Neural cell (in vitro differentiated cells): ENCODE measurements at regions not wholly inside any gene's neighbourhood (a gene's known extent, or its start where the extent isn't known, plus 50 kb on each side); places are given as distances from the start of the nearest gene placed in this dataset.
A peak's percentile ranks its signal among the peaks of the same experiment; 100 is the strongest.

Experiments used
- H2AFZ ChIP-seq: fragments of 200-600, 300-800 bp; sonication (generic), shearing (Covaris generic); 2 replicates; pipeline ENCODE4 v1.6.0; 2014; ENCODE audit warnings: low read depth, mild to moderate bottlenecking, antibody characterized with exemption, low read length, moderate library complexity
- H3F3A ChIP-seq: fragments of 200-600 bp; shearing (Covaris generic); 2 replicates; pipeline ENCODE4 v1.6.1; 2016; ENCODE audit warnings: mild to moderate bottlenecking, moderate library complexity, mixed read lengths, antibody characterized with exemption, low read length; ENCODE audit not compliant: insufficient read depth, poor library complexity, severe bottlenecking
- H3K27ac ChIP-seq: fragments of 200-600, 300-800 bp; sonication (generic), shearing (Covaris generic); 2 replicates; pipeline ENCODE4 v1.5.1; 2014; ENCODE audit warnings: mild to moderate bottlenecking, low read length, moderate library complexity
- H3K27me3 ChIP-seq: fragments of 300-800, 200-600 bp; sonication (generic), shearing (Covaris generic); 2 replicates; pipeline ENCODE4 v1.6.0; 2014; ENCODE audit warnings: mild to moderate bottlenecking, low read depth, low read length, moderate library complexity; ENCODE audit not compliant: insufficient read depth
- H3K36me3 ChIP-seq: fragments of 300-800, 200-600 bp; sonication (generic), shearing (Covaris generic); 2 replicates; pipeline ENCODE4 v1.5.1; 2014; ENCODE audit warnings: mild to moderate bottlenecking, antibody characterized with exemption, low read length, moderate library complexity; ENCODE audit not compliant: insufficient read depth
- H3K4me2 ChIP-seq: fragments of 300-800, 200-600 bp; sonication (generic), shearing (Covaris generic); 2 replicates; pipeline ENCODE4 v1.6.0; 2014; ENCODE audit warnings: mild to moderate bottlenecking, low read length
- H3K4me3 ChIP-seq: fragments of 300-800, 200-600 bp; sonication (generic), shearing (Covaris generic); 2 replicates; pipeline ENCODE4 v1.5.1; 2014; ENCODE audit warnings: mild to moderate bottlenecking, low read length, moderate library complexity
- H3K79me2 ChIP-seq: fragments of 200-600 bp; shearing (Covaris generic); replicated peaks from 2 replicates; pipeline ENCODE4 v1.6.0; 2014; ENCODE audit warnings: mild to moderate bottlenecking, low read length, moderate library complexity; ENCODE audit not compliant: insufficient read depth
- H3K9ac ChIP-seq: fragments of 300-800, 200-600 bp; sonication (generic), shearing (Covaris generic); 2 replicates; pipeline ENCODE4 v1.6.1; 2016; ENCODE audit warnings: mild to moderate bottlenecking, low read length, mixed read lengths
- H3K9me2 ChIP-seq: fragments of 200-600 bp; shearing (Covaris generic); 2 replicates; pipeline ENCODE4 v1.6.1; 2016; ENCODE audit warnings: mild to moderate bottlenecking, low read length, mixed read lengths; ENCODE audit not compliant: insufficient read depth
- H3K9me3 ChIP-seq: fragments of 200-600, 300-800 bp; sonication (generic), shearing (Covaris generic); 2 replicates; pipeline ENCODE4 v1.6.1; 2016; ENCODE audit warnings: mild to moderate bottlenecking, mixed run types, low read length, moderate library complexity, mixed read lengths
- H4K20me1 ChIP-seq: fragments of 200-600 bp; shearing (Covaris generic); 2 replicates; pipeline ENCODE4 v1.6.1; 2016; ENCODE audit warnings: mild to moderate bottlenecking, mixed run types; ENCODE audit not compliant: insufficient read depth
- EP300 ChIP-seq: fragments of 450-650 bp; conservative IDR thresholded peaks from 2 replicates; pipeline ENCODE4 v1.6.1; 2014; ENCODE audit warnings: antibody characterized with exemption, mild to moderate bottlenecking, moderate library complexity; ENCODE audit not compliant: poor library complexity, severe bottlenecking
- EZH2 ChIP-seq: fragments of 200-600, 300-800 bp; shearing (Covaris generic), sonication (generic); IDR thresholded peaks from 2 replicates; pipeline ENCODE4 v1.6.1; 2014; ENCODE audit warnings: antibody characterized with exemption, low read length, borderline replicate concordance, mild to moderate bottlenecking; ENCODE audit not compliant: insufficient read depth, poor library complexity, severe bottlenecking
- MXI1 ChIP-seq: fragments of 450-650 bp; conservative IDR thresholded peaks from 2 replicates; pipeline ENCODE4 v1.6.1; 2014; ENCODE audit warnings: antibody characterized with exemption, mild to moderate bottlenecking; ENCODE audit not compliant: poor library complexity, severe bottlenecking
- POLR2AphosphoS5 ChIP-seq: IDR thresholded peaks from 2 replicates; pipeline ENCODE4 v1.6.1; 2012
- RAD21 ChIP-seq: fragments of 450-650 bp; conservative IDR thresholded peaks from 2 replicates; pipeline ENCODE4 v1.6.1; 2014; ENCODE audit warnings: antibody characterized with exemption, mild to moderate bottlenecking, moderate library complexity
- REST ChIP-seq: IDR thresholded peaks from 2 replicates; pipeline ENCODE4 v1.6.1; 2012; ENCODE audit warnings: borderline replicate concordance
- TF ChIP-seq, protein P1 (sequence below): fragments of 450-650 bp; IDR thresholded peaks from 2 replicates; pipeline ENCODE4 v1.5.1; 2014; ENCODE audit warnings: antibody characterized with exemption, mild to moderate bottlenecking, moderate library complexity; ENCODE audit not compliant: poor library complexity, severe bottlenecking

- Histone ChIP-seq H3K4me3 (no peak overlapping the region), H3K36me3 (no peaks in the 10 kb centered on the region), H3K27ac (no peak overlapping the region), H3K4me2 (no peak overlapping the region), H3K9me3 (no peaks in the 10 kb centered on the region), H3K9me2 (no peaks in the 10 kb centered on the region), H2AFZ (no peak overlapping the region), H3K79me2 (no peaks in the 10 kb centered on the region), H3K27me3 (no peaks in the 10 kb centered on the region), H4K20me1 (no peaks in the 10 kb centered on the region), H3F3A (no peaks in the 10 kb centered on the region), H3K9ac (no peak overlapping the region)
- TF ChIP-seq RAD21 (no peak), MXI1 (no peak), REST (no peak)
- TF ChIP-seq, protein P1, sequence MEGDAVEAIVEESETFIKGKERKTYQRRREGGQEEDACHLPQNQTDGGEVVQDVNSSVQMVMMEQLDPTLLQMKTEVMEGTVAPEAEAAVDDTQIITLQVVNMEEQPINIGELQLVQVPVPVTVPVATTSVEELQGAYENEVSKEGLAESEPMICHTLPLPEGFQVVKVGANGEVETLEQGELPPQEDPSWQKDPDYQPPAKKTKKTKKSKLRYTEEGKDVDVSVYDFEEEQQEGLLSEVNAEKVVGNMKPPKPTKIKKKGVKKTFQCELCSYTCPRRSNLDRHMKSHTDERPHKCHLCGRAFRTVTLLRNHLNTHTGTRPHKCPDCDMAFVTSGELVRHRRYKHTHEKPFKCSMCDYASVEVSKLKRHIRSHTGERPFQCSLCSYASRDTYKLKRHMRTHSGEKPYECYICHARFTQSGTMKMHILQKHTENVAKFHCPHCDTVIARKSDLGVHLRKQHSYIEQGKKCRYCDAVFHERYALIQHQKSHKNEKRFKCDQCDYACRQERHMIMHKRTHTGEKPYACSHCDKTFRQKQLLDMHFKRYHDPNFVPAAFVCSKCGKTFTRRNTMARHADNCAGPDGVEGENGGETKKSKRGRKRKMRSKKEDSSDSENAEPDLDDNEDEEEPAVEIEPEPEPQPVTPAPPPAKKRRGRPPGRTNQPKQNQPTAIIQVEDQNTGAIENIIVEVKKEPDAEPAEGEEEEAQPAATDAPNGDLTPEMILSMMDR: no peak
These were observed 61.8 kb upstream of the LHCGR start for GRCh38 chr2:48817355-48817754.

GRCh38 chr2:48812416-48812815 lies 56.9 kb upstream of the LHCGR start:
- Histone ChIP-seq H3K27me3 (no peaks in the 10 kb centered on the region), H3K4me2 (no peak overlapping the region), H4K20me1 (no peaks in the 10 kb centered on the region), H2AFZ (no peak overlapping the region), H3K9me2 (no peaks in the 10 kb centered on the region), H3K9me3 (no peaks in the 10 kb centered on the region), H3K27ac (no peak overlapping the region), H3K4me3 (no peak overlapping the region), H3K79me2 (no peaks in the 10 kb centered on the region), H3K9ac (no peak overlapping the region), H3F3A (no peaks in the 10 kb centered on the region), H3K36me3 (no peaks in the 10 kb centered on the region)
- TF ChIP-seq MXI1 (no peak), REST (no peak), RAD21 (no peak)

DNA sequence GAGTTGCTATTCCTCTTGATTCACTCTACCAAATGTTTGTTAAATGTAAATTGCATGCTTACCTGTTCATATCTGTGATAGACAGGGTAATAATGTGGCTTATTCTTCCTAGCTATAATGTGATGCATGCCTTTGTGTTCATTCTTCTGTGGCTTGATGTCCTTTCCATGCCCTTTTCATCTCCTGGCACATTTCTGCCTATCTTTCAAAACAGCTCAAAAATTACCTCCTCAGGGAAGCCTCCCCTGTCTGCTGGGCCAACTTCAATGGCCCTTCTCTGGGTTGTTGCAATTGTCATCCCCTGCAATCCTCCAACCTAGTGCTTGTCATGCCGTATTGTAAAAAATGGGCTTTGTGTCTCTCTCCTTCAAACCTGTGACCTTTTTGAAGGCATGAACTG lies 52.8 kb upstream of the LHCGR start:
- no peaks in the 10 kb centered on the region for H3K79me2 ChIP-seq
- H2AFZ ChIP-seq: no peak overlapping the region
- no peaks in the 10 kb centered on the region for H3K36me3 ChIP-seq
- H3K27me3 ChIP-seq: no peaks in the 10 kb centered on the region
- H3K9me2 ChIP-seq: no peaks in the 10 kb centered on the region
- H3K27ac ChIP-seq: peak overlapping the region; percentile 58
- no peak overlapping the region for H3K4me2 ChIP-seq
- no peaks in the 10 kb centered on the region for H3F3A ChIP-seq
- no peaks in the 10 kb centered on the region for H3K9me3 ChIP-seq
- TF ChIP-seq EP300 (peak; percentile 92), POLR2AphosphoS5 (peak; percentile 64), EZH2 (no peak), REST (peak; percentile 35), MXI1 (no peak)
- TF ChIP-seq, protein P1: no peak
- no peak overlapping the region for H3K4me3 ChIP-seq
- no peak overlapping the region for H3K9ac ChIP-seq
- no peaks in the 10 kb centered on the region for H4K20me1 ChIP-seq
